ENCODE measurements at regions not wholly inside any gene's neighbourhood (a gene's known extent, or its start where the extent isn't known, plus 50 kb on each side); places are given as distances from the start of the nearest gene placed in this dataset. TPM values are rescaled to one million over a fixed set of nuclear protein-coding genes. Genes with fewer than 3 reads are reported as not detected.

DNA sequence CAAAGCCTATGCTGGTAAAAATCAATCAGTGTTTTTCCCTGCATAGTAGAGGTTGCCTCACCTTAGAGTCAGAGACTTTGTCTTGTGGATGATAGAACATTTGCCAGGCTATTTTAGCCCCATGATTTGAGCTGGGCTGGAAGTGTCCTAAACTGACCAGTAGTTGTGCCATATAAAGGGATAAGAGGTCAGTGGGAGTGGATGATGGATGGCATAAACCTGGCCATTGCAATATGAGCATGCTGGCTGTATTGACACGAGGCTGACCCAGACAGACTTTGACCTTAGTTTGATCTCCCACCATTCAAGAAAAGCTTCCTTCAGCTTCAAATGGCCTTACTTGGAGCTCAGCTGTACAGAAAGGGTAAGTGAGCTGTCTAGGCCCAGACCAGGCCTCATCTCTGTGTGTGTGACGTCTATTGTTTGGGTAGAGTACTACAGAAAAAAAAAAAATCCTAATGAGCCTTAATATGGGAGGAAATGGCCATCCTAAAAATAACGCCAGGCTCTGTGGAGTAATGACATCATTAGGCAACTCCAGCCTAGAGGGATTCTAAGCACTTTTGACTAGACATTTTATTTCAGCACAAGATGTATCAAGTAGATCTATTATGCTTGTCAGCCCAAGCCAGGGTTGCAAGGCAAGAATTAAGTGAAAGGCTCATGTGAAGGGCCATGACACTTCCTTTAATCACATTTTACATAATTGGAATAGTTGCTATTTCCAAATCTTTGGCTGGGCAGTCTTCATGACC is 51.3 kb upstream of the CADM1 start:
- no peak overlapping the region for H3K4me3 ChIP-seq (ENCODE audit: low read depth, low read length)
- TF ChIP-seq, protein P1, sequence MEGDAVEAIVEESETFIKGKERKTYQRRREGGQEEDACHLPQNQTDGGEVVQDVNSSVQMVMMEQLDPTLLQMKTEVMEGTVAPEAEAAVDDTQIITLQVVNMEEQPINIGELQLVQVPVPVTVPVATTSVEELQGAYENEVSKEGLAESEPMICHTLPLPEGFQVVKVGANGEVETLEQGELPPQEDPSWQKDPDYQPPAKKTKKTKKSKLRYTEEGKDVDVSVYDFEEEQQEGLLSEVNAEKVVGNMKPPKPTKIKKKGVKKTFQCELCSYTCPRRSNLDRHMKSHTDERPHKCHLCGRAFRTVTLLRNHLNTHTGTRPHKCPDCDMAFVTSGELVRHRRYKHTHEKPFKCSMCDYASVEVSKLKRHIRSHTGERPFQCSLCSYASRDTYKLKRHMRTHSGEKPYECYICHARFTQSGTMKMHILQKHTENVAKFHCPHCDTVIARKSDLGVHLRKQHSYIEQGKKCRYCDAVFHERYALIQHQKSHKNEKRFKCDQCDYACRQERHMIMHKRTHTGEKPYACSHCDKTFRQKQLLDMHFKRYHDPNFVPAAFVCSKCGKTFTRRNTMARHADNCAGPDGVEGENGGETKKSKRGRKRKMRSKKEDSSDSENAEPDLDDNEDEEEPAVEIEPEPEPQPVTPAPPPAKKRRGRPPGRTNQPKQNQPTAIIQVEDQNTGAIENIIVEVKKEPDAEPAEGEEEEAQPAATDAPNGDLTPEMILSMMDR (IDR thresholded peaks at IDR 0.05; ENCODE audit: insufficient read depth, low read depth, low read length), result no peak
- DNase-seq (ENCODE audit: low read depth), result no peak

Small RNA genes in the stretch of these regions (small RNA-seq; reads per million reads assigned to genes)
- gene AP000770.2, result not detected
- gene RF01210, result not detected
- not detected for gene RPL12P46
